ENCODE measurements at regions not wholly inside any gene's neighbourhood (a gene's known extent, or its start where the extent isn't known, plus 50 kb on each side); places are given as distances from the start of the nearest gene placed in this dataset.

DNA sequence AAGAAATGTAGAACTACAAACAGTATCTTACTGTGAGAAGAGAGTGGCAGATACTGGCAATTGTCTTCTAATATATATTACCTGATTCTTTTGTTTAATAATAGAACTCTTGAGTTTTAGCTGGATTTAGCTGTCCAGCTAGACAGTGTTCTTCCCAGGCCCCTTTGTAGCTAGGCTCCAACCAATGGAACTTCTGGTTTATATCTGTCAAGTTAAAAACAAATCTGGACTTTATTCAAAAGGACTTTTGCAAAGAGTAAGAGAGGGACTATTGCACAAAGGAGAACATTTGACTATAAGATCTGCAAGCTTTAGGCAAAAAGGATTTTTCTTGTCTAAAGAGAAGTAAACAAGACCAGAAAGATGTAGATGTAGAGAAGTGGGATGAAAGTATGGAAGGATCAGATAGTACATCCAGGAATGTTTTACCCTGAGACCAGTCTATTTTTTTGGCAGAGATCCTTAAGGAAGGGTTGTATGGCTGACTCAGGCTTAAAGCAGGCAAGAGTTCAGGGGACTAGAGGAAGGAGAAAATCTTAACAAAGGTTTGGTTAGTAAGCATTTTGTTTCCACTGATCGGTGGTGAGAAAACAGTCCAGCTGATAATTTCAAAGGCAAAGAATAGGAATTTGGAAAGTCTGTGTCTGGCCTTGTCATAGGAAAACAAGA is 111.1 kb upstream of the PLEKHA5 start:
- H3K4me1 ChIP-seq (ENCODE audit: insufficient read depth, low read length, poor library complexity, severe bottlenecking) = no peaks in the 10 kb centered on the region
- H3K36me3 ChIP-seq (ENCODE audit: insufficient read depth, low read length) = no peaks in the 10 kb centered on the region
- no peaks in the 10 kb centered on the region for H3K9me2 ChIP-seq (replicated peaks; ENCODE audit: low read depth, low read length)
- H4K20me1 ChIP-seq (ENCODE audit: insufficient read depth, low read length, poor library complexity, severe bottlenecking) = no peaks in the 10 kb centered on the region
- H2AFZ ChIP-seq (ENCODE audit: low read length) = no peak overlapping the region
- TF ChIP-seq, protein P1, sequence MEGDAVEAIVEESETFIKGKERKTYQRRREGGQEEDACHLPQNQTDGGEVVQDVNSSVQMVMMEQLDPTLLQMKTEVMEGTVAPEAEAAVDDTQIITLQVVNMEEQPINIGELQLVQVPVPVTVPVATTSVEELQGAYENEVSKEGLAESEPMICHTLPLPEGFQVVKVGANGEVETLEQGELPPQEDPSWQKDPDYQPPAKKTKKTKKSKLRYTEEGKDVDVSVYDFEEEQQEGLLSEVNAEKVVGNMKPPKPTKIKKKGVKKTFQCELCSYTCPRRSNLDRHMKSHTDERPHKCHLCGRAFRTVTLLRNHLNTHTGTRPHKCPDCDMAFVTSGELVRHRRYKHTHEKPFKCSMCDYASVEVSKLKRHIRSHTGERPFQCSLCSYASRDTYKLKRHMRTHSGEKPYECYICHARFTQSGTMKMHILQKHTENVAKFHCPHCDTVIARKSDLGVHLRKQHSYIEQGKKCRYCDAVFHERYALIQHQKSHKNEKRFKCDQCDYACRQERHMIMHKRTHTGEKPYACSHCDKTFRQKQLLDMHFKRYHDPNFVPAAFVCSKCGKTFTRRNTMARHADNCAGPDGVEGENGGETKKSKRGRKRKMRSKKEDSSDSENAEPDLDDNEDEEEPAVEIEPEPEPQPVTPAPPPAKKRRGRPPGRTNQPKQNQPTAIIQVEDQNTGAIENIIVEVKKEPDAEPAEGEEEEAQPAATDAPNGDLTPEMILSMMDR (conservative IDR thresholded peaks at IDR 0.05; ENCODE audit: low read length) = no peak
- TF ChIP-seq EZH2phosphoT487 (IDR thresholded peaks at IDR 0.05; ENCODE audit: borderline replicate concordance) = no peak
- no peak overlapping the region for H3K4me2 ChIP-seq (ENCODE audit: low read depth, low read length, poor library complexity, severe bottlenecking)
- H3K9me3 ChIP-seq (ENCODE audit: insufficient read depth, low read depth, low read length) = no peaks in the 10 kb centered on the region
- H3F3A ChIP-seq (ENCODE audit: low read depth) = no peaks in the 10 kb centered on the region
- H3K79me2 ChIP-seq (ENCODE audit: insufficient read depth, low read length) = no peaks in the 10 kb centered on the region
- H3K9ac ChIP-seq (ENCODE audit: low read depth, low read length, poor library complexity, severe bottlenecking) = no peak overlapping the region
- no peaks in the 10 kb centered on the region for H3K27me3 ChIP-seq (ENCODE audit: insufficient read depth, low read length, poor library complexity, severe bottlenecking)
- no peak overlapping the region for H3K4me3 ChIP-seq (ENCODE audit: low read length, poor library complexity, severe bottlenecking)

DNA sequence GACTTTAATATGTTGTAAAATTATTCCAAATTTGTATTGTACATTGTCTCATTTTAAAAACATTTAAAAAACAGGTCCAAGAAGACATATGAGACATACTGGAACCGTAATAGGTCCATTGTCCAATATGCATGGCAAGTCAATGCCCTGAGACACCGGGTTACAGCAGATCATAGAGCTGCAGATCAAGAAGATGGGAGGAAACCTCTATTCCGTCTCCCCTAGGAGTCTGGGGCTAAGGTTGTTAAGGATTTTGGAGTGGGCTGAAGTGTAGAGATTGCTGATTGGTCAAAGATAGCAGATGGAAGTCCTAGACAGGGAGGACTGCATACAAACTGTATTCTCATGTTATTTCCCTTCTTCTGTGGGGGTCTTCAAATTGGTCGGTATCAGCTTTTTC is 108.3 kb upstream of the PLEKHA5 start:
- Histone ChIP-seq H3K9me3 (ENCODE audit: insufficient read depth, low read depth, low read length) (no peaks in the 10 kb centered on the region), H3K4me3 (ENCODE audit: low read length, poor library complexity, severe bottlenecking) (no peak overlapping the region), H3F3A (ENCODE audit: low read depth) (no peaks in the 10 kb centered on the region), H3K9me2 (replicated peaks; ENCODE audit: low read depth, low read length) (no peaks in the 10 kb centered on the region), H3K36me3 (ENCODE audit: insufficient read depth, low read length) (no peaks in the 10 kb centered on the region), H4K20me1 (ENCODE audit: insufficient read depth, low read length, poor library complexity, severe bottlenecking) (no peaks in the 10 kb centered on the region), H3K9ac (ENCODE audit: low read depth, low read length, poor library complexity, severe bottlenecking) (no peak overlapping the region), H3K79me2 (ENCODE audit: insufficient read depth, low read length) (no peaks in the 10 kb centered on the region), H2AFZ (ENCODE audit: low read length) (no peak overlapping the region), H3K27me3 (ENCODE audit: insufficient read depth, low read length, poor library complexity, severe bottlenecking) (no peaks in the 10 kb centered on the region), H3K4me2 (ENCODE audit: low read depth, low read length, poor library complexity, severe bottlenecking) (no peak overlapping the region), H3K4me1 (ENCODE audit: insufficient read depth, low read length, poor library complexity, severe bottlenecking) (no peaks in the 10 kb centered on the region)
- TF ChIP-seq EZH2phosphoT487 (IDR thresholded peaks at IDR 0.05; ENCODE audit: borderline replicate concordance) = no peak
- TF ChIP-seq, protein P1 (conservative IDR thresholded peaks at IDR 0.05; ENCODE audit: low read length) = no peak

DNA sequence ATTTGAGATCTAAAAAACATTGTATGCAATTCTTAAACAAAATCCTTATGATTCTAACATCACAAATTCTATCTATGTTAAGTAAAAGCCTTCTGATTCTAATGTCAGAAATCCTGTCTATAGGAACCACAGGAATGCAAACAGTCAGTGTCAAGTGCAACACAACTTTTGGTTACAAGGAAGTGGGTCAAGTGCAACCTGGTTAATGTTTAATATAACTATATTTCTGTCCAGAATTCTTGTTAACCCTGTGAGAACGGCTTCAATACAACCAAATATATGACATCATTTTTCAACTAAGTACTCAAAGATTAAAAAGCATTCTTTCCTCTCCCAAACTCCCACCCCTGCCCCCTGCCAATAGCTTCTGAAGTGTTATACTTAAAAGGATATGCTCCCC is 107.9 kb upstream of the PLEKHA5 start:
- H3K9ac ChIP-seq (ENCODE audit: low read depth, low read length, poor library complexity, severe bottlenecking) = no peak overlapping the region

More for the DNA sequence above, 107.9 kb upstream of the PLEKHA5 start:
- Histone ChIP-seq H3K79me2 (ENCODE audit: insufficient read depth, low read length) (no peaks in the 10 kb centered on the region), H3F3A (ENCODE audit: low read depth) (no peaks in the 10 kb centered on the region), H3K9me3 (ENCODE audit: insufficient read depth, low read depth, low read length) (no peaks in the 10 kb centered on the region), H3K4me1 (ENCODE audit: insufficient read depth, low read length, poor library complexity, severe bottlenecking) (no peaks in the 10 kb centered on the region), H3K4me2 (ENCODE audit: low read depth, low read length, poor library complexity, severe bottlenecking) (no peak overlapping the region), H3K4me3 (ENCODE audit: low read length, poor library complexity, severe bottlenecking) (no peak overlapping the region), H3K9me2 (replicated peaks; ENCODE audit: low read depth, low read length) (no peaks in the 10 kb centered on the region), H3K27me3 (ENCODE audit: insufficient read depth, low read length, poor library complexity, severe bottlenecking) (no peaks in the 10 kb centered on the region), H2AFZ (ENCODE audit: low read length) (no peak overlapping the region), H3K36me3 (ENCODE audit: insufficient read depth, low read length) (no peaks in the 10 kb centered on the region), H4K20me1 (ENCODE audit: insufficient read depth, low read length, poor library complexity, severe bottlenecking) (no peaks in the 10 kb centered on the region)
- TF ChIP-seq EZH2phosphoT487 (IDR thresholded peaks at IDR 0.05; ENCODE audit: borderline replicate concordance) = no peak
- TF ChIP-seq, protein P1 (conservative IDR thresholded peaks at IDR 0.05; ENCODE audit: low read length) = no peak

All from Loucy (cell line).